GM12865 (cell line): ENCODE measurements at regions not wholly inside any gene's neighbourhood (a gene's known extent, or its start where the extent isn't known, plus 50 kb on each side); places are given as distances from the start of the nearest gene placed in this dataset.

Source experiments
- DNase-seq: peaks from one replicate; pipeline ENCODE4 v3.0.0; 2010; ENCODE audit warnings: low read depth
- H3K4me3 ChIP-seq: 2 replicates; pipeline ENCODE4 v1.5.1; 2011; ENCODE audit warnings: mild to moderate bottlenecking, low read depth, low read length, control low read depth
- TF ChIP-seq, protein P1 (sequence below): IDR thresholded peaks from 2 replicates; pipeline ENCODE4 v1.5.1; 2011; ENCODE audit warnings: low read length, control low read depth, low read depth, inconsistent platforms; ENCODE audit not compliant: insufficient read depth; ENCODE audit errors: missing control alignments

DNA sequence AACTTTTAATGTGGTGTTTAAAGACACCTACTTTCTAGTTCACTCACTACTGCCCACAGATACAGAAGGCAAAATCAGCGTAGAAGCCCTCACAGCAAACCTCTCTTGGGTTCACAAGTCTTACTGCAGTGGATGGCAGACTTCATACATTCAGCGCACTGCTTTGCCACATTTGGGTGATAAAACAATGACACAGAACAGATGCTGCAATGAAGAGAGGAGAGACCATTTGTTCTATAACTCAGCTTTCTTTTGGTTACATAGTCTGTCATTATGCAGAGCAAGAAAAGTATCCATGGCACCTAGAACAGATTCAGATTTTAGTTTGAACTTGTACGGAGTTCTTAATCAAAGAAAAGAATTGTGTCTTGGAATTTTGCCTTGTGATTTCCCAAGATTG is 459.0 kb downstream of the BCAT1 start:
- H3K4me3 ChIP-seq, result no peak overlapping the region
- TF ChIP-seq, protein P1, sequence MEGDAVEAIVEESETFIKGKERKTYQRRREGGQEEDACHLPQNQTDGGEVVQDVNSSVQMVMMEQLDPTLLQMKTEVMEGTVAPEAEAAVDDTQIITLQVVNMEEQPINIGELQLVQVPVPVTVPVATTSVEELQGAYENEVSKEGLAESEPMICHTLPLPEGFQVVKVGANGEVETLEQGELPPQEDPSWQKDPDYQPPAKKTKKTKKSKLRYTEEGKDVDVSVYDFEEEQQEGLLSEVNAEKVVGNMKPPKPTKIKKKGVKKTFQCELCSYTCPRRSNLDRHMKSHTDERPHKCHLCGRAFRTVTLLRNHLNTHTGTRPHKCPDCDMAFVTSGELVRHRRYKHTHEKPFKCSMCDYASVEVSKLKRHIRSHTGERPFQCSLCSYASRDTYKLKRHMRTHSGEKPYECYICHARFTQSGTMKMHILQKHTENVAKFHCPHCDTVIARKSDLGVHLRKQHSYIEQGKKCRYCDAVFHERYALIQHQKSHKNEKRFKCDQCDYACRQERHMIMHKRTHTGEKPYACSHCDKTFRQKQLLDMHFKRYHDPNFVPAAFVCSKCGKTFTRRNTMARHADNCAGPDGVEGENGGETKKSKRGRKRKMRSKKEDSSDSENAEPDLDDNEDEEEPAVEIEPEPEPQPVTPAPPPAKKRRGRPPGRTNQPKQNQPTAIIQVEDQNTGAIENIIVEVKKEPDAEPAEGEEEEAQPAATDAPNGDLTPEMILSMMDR, result no peak
- DNase-seq, result no peak

DNA sequence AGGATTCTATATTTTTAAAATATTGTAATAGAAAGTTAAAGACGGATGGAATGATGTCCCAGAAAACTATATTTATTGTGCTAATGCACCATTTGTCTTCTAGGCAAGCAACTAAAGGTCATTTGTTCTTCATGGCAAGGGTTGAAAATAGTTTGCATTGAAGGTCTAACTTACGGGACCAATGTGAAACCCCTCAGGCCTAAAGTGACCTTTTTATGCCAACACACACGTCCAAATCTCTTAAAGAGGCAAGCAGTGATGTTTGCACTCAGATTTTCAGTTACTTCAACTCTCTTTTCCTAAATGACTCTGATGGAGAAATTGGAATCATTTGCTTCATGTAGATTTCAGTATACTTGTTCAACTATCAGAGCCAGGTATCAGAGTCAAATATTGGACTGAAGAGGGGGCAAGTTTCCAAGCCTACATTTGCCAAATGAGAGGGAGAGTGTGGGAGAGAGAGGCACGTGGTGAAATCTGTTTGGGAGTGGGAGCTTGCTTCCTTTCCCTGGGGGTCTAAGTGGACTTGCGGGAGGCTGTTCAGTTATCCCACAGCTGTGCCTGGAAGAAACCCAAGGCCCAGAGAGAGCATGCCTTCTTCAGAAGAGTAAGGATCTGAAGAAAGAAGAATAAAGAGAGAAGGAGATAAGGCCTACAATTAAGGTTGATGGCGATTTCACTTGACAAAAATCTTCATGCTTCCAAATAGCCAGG is 459.8 kb downstream of the BCAT1 start:
- H3K4me3 ChIP-seq, result no peak overlapping the region
- TF ChIP-seq, protein P1, result no peak
- DNase-seq, result no peak

DNA sequence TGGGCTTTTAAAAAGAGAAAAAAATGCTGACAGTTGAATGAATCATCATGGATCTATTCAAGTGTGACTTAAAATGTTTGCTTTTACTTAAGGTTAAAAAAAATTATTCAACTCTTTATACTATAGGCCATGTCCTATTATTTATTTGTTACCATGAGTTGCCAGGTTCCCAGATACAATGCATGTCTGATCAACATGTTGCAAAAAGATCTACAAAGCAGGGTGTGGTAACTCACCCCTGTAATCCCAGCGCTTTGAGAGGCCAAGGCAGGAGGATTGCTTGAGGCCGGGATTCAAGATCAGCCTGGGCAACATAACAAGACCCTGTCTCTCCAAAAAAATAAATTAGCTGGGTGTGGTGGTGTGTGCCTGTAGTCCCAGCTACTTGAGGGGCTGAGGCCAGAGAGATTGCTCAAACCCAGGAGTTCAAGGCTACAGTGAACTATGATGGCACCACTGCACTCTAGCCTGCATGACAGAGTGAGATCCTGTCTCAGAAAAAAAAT is 460.8 kb downstream of the BCAT1 start:
- H3K4me3 ChIP-seq, result no peak overlapping the region
- DNase-seq, result no peak
- TF ChIP-seq, protein P1, result no peak

GRCh38 chr12:24487606-24488005 is 461.3 kb downstream of the BCAT1 start:
- no peak overlapping the region for H3K4me3 ChIP-seq
- DNase-seq, result no peak
- TF ChIP-seq, protein P1, result no peak

- H3K4me3 ChIP-seq, result no peak overlapping the region
- TF ChIP-seq, protein P1, result no peak
- no peak for DNase-seq
These were observed 465.2 kb downstream of the BCAT1 start for GRCh38 chr12:24483732-24484131.

GRCh38 chr12:24482882-24483604 is 465.9 kb downstream of the BCAT1 start:
- no peak overlapping the region for H3K4me3 ChIP-seq
- TF ChIP-seq, protein P1, result no peak
- no peak for DNase-seq
